SK-MEL-5 (cell line): ENCODE measurements at regions not wholly inside any gene's neighbourhood (a gene's known extent, or its start where the extent isn't known, plus 50 kb on each side); places are given as distances from the start of the nearest gene placed in this dataset.

Experiments
- DNase-seq: peaks from one replicate; pipeline ENCODE4 v3.0.0-alpha.2; 2016; ENCODE audit warnings: low read depth, low spot score
- in situ Hi-C: cut with HindIII; loops from 2 replicates; pipeline ENCODE4 v1.10.0; 2016; ENCODE audit warnings: low sequenced_read_pairs, high pct_unique_total_duplicates, low pct_unique_long_range_greater_than_20kb

- in situ Hi-C loops, result no loop called here
- DNase-seq, result no peak
Measured at GRCh38 chr3:168260859-168261258, 165.1 kb upstream of the GOLIM4 start.

DNA sequence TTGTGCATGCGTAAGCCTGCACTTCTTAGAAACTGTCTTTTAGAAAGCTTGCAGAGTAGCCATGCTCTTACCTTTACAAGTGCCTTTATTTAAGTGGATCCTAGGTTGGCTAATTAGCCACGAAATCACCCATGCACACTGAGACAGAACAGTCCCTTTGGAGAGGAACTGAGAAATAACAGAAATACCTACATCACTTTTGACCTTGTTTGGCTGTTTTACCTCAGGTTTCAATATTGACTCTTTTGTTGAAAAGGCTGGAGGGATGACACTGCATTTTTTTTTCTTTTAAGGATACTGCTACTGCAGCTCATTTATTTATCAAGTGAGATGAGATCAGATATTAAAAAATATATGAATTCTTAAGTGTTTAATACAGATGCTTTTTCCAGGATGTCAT, 155.6 kb upstream of the GOLIM4 start:
- no peak for DNase-seq
- in situ Hi-C loops, result no loop called here

DNA sequence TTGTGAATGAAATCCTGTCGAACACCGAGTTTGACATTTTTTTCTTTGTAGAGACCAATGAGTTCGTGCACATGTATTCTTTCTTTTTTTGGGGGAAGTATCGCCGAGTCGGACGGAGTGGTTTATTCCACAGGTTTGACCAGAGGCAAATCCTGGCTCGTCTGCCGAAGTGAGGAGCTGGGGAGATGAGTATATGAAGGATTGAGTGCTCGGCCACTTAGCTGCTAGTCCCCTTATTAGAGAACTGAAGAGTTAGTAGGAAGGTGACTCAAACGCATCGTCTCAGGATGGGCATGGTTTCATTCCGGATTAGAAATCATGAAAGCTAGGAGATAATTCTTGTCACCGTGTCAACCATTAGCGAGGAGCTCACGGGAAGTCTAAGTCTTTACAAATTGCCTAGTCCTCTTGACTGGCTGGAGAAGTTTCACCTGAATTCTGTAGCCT, 154.7 kb upstream of the GOLIM4 start:
- in situ Hi-C loops, result no loop called here
- no peak for DNase-seq

DNA sequence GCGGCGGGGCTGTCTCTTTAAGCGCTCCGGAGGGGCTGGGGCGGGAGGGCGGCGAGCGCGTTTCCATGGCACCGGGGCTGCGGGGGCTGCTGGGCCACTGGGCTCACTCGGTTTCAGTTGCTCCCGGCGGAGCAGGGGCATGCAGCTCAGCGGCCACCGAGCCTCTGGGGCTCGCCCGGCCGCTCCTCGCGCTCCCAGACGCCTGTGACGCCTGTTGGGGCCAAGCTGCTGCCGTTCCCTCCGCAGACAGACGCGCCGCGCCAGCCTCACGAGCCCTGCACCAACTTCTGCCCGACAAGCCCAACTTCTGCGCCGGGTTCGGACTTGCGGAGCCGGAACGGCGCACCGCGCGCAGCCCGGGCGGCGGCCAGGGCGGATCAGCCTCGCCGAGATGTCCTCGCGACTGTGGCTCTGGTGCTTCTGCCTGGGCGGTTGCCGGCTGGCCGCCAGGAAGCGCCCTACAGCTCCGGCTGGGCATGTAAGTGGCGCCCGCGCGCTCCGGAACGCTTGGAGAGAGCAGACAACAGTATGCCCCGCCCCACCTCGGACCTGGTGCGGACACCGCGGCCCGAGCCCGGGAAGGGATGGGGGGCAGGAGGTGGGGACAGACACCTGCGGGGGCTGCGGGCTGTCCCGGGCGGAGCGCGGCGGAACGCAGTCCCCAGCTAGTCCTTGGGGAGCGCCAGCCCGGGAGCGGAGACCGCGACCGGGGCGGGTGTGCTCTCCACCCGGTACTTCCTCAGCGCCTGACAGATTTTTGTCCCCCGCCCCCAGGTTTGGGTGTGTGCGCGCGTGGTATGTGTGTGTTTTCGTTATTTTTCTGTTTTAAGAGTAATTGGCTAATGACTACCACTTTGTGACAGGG, 154.1 kb upstream of the GOLIM4 start:
- in situ Hi-C loops, result no loop called here
- peak; percentile 66 for DNase-seq

GRCh38 chr3:168249205-168249549, 153.5 kb upstream of the GOLIM4 start:
- in situ Hi-C loops, result no loop called here

GRCh38 chr3:168248383-168249204, 152.9 kb upstream of the GOLIM4 start:
- in situ Hi-C loops, result no loop called here

More at GRCh38 chr3:168249205-168249549, 153.5 kb upstream of the GOLIM4 start:
- DNase-seq, result no peak

GRCh38 chr3:168241156-168241555, 145.4 kb upstream of the GOLIM4 start:
- no peak for DNase-seq
- in situ Hi-C loops, result no loop called here

More at GRCh38 chr3:168248383-168249204, 152.9 kb upstream of the GOLIM4 start:
- no peak for DNase-seq

DNA sequence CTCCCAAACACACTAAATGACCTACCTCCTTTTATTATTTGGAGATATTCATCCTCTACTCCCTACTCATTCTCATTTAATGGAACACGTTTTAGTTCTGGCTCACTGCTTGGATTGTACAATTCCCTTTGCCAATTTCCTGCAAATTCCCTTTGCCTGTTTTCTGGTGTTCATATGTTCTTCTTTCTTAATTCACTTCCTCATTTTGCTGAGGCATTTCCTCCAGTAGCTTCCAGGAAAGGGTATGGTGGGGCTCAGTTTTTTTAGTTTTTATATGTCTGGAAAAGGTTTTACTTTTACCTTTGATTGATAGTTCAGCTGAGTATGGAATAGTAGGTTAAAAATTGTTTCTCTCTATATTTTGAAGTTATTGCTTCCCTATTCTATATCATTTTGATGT, 143.6 kb upstream of the GOLIM4 start:
- DNase-seq, result no peak
- in situ Hi-C loops, result no loop called here

DNA sequence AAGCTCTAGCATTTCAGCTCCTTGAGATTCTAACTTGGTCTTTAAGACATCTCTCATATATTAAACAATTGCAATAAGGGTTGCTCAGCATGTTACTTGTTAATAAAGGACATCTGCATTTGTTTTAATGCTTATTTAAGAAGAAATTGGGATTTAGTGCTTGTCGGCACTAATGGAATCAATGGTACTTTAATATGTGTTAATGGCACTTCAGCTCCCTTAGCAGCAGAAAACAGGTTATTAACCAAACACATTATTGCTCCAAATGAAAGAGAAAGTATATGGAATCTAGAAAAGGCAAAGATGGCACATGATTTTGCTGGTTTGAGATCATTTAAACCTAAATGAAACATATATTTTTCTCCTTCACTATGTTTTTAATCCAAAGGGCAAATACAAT, 137.3 kb upstream of the GOLIM4 start:
- DNase-seq, result no peak
- in situ Hi-C loops, result no loop called here

- no peak for DNase-seq
- in situ Hi-C loops, result no loop called here
Measured at GRCh38 chr3:168223085-168223484, 127.4 kb upstream of the GOLIM4 start.

DNA sequence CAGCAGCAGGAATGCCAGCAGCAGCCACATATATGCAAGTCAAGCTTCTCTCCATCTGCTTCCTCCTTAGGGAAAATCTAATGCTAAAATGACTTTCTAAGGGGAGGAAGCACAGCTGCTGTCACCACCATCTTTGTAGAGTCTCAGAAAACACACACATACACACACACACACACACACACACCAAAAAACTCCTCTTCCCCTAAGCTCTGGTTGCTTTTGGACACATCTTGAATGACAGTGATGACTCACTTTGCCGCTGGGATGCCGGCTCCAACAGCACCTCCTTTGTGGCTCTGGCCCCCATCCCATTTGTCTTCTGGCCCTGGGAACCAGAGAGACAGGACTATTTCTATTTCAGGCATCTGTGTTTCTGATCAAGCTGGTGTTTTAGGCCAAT, 124.8 kb upstream of the GOLIM4 start:
- in situ Hi-C loops, result no loop called here
- no peak for DNase-seq

DNA sequence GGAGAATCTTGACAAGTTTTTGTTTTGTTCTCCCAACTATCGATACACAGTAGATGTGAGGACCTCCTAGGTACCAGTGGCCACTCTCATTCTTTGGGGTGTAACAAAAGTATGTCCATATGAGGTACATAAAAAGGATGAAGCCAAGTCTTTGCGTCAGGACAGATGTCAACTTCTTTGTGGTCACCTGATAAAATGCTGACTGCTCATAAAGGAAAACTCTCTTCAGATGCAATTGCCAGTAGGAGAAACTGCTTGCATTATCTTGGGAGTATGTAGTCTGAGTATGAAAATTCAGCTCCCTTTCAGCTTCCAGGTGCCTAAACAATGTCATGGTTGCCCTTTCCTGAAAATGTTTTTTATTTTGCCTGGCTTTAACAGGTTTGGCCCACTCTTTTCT, 123.8 kb upstream of the GOLIM4 start:
- no peak for DNase-seq
- in situ Hi-C loops, result no loop called here

GRCh38 chr3:168218600-168218999, 122.9 kb upstream of the GOLIM4 start:
- no peak for DNase-seq
- in situ Hi-C loops, result no loop called here

- in situ Hi-C loops, result no loop called here
- DNase-seq, result no peak
Measured at GRCh38 chr3:168216851-168217250, 121.1 kb upstream of the GOLIM4 start.

- in situ Hi-C loops, result no loop called here
- no peak for DNase-seq
Measured at GRCh38 chr3:168213920-168214319, 118.2 kb upstream of the GOLIM4 start.

- peak; percentile 73 for DNase-seq
- in situ Hi-C loops, result no loop called here
Measured at GRCh38 chr3:168212664-168213285, 117.1 kb upstream of the GOLIM4 start.

GRCh38 chr3:168205451-168205850, 109.7 kb upstream of the GOLIM4 start:
- DNase-seq, result no peak
- in situ Hi-C loops, result no loop called here

DNA sequence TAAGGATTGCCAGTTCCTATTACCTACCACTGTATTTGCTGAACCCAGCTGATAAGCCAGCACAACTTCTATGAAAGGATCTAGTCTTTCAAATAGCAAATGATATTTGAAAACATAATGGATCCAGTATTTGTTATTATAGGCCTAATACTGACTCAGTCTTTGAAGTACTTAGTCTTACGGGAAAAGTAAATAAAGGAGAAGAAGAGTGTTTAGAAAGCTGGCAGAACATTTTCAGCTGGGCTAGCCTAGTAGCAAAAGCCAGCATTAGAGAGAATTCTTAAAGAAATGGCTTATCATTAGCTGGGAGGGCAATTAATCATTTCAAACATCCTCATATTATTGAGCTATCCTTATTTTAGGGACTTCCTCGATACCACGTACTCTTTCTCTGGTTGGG, 101.4 kb upstream of the GOLIM4 start:
- in situ Hi-C loops, result no loop called here
- DNase-seq, result no peak
